H54 (cell line): ENCODE measurements at regions not wholly inside any gene's neighbourhood (a gene's known extent, or its start where the extent isn't known, plus 50 kb on each side); places are given as distances from the start of the nearest gene placed in this dataset.

Experiments used
- DNase-seq: peaks from one replicate; pipeline ENCODE4 v3.0.0; 2011; ENCODE audit warnings: low spot score, mixed read lengths; ENCODE audit not compliant: insufficient read length
- FAIRE-seq: peaks from 3 replicates; lab custom pipeline; 2011; peaks lifted over from hg19 to GRCh38; lab: Jason Lieb, UNC
- POLR2A ChIP-seq: IDR thresholded peaks from 2 replicates; pipeline ENCODE4 v1.6.1; 2011; ENCODE audit warnings: low read depth, mild to moderate bottlenecking, low read length

- FAIRE-seq = no peak
- no peak for TF ChIP-seq POLR2A
- no peak for DNase-seq
These were observed 74.0 kb downstream of the CEBPB start for GRCh38 chr20:50264534-50265145.

GRCh38 chr20:50265245-50265946 lies 74.8 kb downstream of the CEBPB start:
- TF ChIP-seq POLR2A = no peak
- DNase-seq = no peak
- no peak for FAIRE-seq

- DNase-seq (no peak), FAIRE-seq (no peak)
- no peak for TF ChIP-seq POLR2A
These were observed 75.8 kb downstream of the CEBPB start for GRCh38 chr20:50266293-50267040.

- FAIRE-seq (no peak), DNase-seq (no peak)
- TF ChIP-seq POLR2A = no peak
These were observed 76.6 kb downstream of the CEBPB start for GRCh38 chr20:50267041-50267865.

GRCh38 chr20:50267866-50268219 lies 77.2 kb downstream of the CEBPB start:
- no peak for DNase-seq
- TF ChIP-seq POLR2A = no peak
- FAIRE-seq = no peak

GRCh38 chr20:50269091-50270033 lies 78.7 kb downstream of the CEBPB start:
- no peak for DNase-seq
- FAIRE-seq = no peak
- TF ChIP-seq POLR2A = no peak

GRCh38 chr20:50270034-50270395 lies 79.4 kb downstream of the CEBPB start:
- FAIRE-seq = no peak
- no peak for DNase-seq
- TF ChIP-seq POLR2A = no peak

- no peak for TF ChIP-seq POLR2A
- FAIRE-seq (no peak), DNase-seq (no peak)
These were observed 79.9 kb downstream of the CEBPB start for GRCh38 chr20:50270569-50270968.

- no peak for TF ChIP-seq POLR2A
- FAIRE-seq (no peak), DNase-seq (no peak)
These were observed 80.5 kb downstream of the CEBPB start for GRCh38 chr20:50271176-50271575.

- FAIRE-seq = no peak
- TF ChIP-seq POLR2A = no peak
These were observed 81.0 kb downstream of the CEBPB start for GRCh38 chr20:50271612-50272011.

GRCh38 chr20:50272030-50272723 lies 81.5 kb downstream of the CEBPB start:
- DNase-seq = no peak
- no peak for FAIRE-seq
- TF ChIP-seq POLR2A = no peak

More at GRCh38 chr20:50271612-50272011, 81.0 kb downstream of the CEBPB start:
- no peak for DNase-seq
